Fibroblast of lung (primary cell): ENCODE measurements at regions not wholly inside any gene's neighbourhood (a gene's known extent, or its start where the extent isn't known, plus 50 kb on each side); places are given as distances from the start of the nearest gene placed in this dataset.

Experiments used
- EZH2 ChIP-seq: IDR thresholded peaks from 2 replicates; pipeline ENCODE4 v1.5.1; 2012; ENCODE audit warnings: low read length, control low read depth, mild to moderate bottlenecking; ENCODE audit errors: missing control alignments
- TF ChIP-seq, protein P1 (sequence below), 2 donors: IDR thresholded peaks in 1 of 2; conservative IDR thresholded peaks in 1 of 2; 1 replicate in 1 of 2; 2 replicates in 1 of 2; pipeline ENCODE4 v1.5.1; 2011 to 2012; ENCODE audit warnings: low read length in 2 of 2, control low read depth in 1 of 2, inconsistent platforms in 1 of 2, low read depth in 1 of 2, mild to moderate bottlenecking in 1 of 2

GRCh38 chr1:232193451-232193783, 436.5 kb downstream of the SIPA1L2 start:
- TF ChIP-seq, protein P1, sequence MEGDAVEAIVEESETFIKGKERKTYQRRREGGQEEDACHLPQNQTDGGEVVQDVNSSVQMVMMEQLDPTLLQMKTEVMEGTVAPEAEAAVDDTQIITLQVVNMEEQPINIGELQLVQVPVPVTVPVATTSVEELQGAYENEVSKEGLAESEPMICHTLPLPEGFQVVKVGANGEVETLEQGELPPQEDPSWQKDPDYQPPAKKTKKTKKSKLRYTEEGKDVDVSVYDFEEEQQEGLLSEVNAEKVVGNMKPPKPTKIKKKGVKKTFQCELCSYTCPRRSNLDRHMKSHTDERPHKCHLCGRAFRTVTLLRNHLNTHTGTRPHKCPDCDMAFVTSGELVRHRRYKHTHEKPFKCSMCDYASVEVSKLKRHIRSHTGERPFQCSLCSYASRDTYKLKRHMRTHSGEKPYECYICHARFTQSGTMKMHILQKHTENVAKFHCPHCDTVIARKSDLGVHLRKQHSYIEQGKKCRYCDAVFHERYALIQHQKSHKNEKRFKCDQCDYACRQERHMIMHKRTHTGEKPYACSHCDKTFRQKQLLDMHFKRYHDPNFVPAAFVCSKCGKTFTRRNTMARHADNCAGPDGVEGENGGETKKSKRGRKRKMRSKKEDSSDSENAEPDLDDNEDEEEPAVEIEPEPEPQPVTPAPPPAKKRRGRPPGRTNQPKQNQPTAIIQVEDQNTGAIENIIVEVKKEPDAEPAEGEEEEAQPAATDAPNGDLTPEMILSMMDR (conservative IDR thresholded peaks at IDR 0.05 in 1 of 2, IDR thresholded peaks at IDR 0.05 in 1 of 2; ENCODE audit: low read depth in 1 of 2, low read length in 2 of 2), result no peak
- TF ChIP-seq EZH2, result no peak
